HG03378 (cell line): ENCODE measurements at regions not wholly inside any gene's neighbourhood (a gene's known extent, or its start where the extent isn't known, plus 50 kb on each side); places are given as distances from the start of the nearest gene placed in this dataset.

ENCODE experiments used
- ATAC-seq: cut with Tn5 transposase; IDR thresholded peaks from one replicate; pipeline ENCODE4 v1.9.1; 2021; ENCODE audit warnings: mild to moderate bottlenecking, moderate library complexity; ENCODE audit not compliant: unreplicated experiment

DNA sequence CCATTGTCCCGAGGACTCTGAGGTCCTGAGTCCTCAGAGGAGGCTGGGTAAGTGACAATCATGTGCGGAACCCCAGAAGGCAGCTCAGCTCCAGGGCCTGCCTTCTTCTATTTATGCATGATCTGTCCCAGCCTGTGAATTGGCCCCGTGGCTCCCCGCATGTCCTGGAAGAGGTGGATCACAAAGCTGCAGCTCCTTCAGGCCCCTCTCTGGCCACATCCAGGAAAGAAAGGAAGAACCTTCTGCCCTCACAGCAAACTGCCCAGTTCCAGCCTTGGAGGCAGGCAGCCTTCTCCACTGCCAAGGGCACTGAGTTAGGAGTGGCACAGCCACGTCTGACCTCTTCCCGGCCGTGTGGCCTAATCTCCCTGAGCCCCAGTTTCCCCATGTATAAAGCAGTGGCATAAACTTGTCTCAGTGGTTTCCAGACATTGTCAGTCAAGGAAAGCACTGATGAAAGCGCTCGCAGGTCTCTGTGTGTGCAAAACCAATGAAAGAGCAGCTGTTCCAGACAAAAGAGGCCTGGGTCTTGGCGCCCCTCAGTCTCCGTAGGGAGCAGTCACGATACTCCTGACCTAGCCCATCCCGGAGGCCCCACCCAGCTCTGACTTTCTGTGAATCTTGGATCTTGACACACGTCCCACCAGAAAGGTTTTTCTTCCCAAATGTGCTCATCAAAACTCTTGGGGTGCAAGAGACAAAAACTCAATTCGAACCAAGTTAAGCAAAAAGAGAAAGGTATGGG, 497.3 kb downstream of the SHQ1 start:
- no peak for ATAC-seq

DNA sequence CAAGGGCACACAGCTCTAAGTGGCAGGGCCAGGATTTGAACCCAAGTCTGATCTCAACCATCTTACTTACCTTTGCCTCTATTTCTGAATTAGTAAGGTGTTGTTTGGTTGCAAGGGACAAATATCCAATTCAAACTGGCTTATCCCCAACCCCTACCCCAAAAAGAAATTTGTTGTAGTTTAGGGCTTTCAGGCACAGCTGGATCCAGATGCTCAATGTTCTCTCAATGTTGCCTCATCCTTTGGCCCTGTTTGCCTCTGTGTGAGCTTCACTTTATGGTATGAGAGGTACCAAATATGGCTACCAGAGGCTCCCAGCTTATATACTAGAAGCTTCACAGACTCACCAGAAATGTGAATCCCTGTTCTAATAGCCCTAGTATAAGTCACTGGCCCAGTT, 499.9 kb downstream of the SHQ1 start:
- ATAC-seq: no peak

DNA sequence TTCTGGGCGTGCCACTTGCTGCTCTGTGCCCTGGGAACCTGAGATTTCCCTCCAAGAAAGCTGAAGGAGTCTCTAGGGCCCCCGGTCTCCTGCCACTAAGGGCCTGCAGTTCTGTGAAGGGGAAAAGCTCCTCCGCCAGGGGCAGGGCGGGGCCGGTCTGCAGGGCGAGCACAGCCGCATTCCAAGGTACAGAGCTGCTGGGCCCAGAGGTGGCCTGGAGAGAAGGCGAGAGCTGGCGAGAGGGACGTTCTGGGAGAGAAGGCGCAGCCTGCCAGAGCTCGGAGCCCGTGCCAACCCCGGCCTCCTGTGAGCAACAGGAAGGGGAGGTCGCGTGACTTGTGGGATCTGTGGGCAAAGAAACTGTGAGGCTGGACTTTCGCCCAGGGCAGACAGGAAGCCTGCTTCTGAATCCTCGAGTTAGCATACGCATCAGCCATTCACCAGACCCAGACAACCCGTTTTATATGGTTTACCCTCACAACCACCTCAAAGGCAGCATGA, 500.4 kb downstream of the SHQ1 start:
- peak; percentile 74 for ATAC-seq

DNA sequence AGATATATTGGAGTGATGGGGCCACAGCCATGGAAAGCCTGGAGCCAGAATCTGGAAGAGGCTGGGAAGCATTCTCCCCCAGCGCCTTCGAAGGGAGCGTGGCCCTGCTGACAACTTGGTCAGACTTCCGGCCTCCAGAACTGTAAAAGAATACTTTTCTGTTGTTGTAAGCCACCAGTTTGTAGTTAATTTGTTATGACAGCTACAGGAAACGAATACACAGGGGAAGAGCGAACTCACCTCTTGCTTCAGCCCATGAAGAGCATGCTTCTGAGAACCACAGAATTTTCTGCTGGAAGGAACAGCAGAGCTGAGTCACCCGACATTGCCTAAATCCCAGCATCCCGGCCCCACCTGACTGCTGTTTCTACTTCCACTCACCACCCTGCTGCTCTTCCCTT, 501.7 kb downstream of the SHQ1 start:
- ATAC-seq: no peak

DNA sequence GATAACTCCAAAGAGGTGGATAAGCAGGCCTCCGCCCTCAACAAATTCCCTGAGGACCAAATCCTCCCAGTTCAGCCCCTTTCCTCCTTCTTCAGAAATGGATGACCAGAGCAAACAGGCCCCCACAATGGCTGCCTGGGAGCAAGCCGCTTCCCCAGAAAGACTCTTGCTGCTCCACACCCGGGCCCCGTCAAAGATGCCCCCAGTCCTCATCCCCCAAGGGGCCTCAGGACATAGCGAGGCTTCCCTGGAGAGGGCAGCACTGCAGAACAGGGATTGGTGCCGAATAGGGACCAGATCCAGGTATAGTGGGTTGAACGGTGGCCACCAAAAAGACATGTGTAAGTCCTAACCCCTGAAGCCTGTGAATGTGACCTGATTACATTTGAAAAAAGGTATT, 502.3 kb downstream of the SHQ1 start:
- ATAC-seq: no peak

DNA sequence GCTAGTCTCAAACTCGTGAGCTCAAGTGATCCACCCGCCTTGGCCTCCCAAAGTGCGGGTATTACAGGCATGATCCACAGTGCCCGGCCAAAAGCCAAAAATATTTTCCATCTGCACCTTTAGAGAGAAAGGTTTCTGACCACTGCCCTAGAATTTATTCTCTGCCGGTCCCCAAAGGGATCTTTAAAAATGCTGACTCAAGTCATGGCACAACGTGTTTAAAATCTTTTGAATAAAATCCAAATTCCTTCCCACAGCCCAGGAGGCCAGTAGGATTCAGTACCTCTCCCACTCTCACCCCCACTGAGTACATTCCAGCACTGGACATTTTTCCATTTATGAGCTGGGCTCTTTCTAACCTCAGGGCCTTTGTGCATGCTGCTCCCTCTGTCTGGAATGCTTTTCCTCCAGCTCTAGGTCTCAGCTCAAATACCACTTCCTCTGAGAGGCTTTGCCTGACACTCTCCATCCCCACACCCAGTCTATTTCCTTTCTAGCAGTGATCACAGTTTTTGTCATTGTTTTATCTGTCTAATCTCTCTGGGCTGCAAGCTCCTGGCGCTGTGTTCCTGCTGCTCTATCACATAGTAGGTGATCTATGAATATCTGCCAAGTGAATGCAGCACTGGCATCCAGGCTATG, 502.9 kb downstream of the SHQ1 start:
- no peak for ATAC-seq

DNA sequence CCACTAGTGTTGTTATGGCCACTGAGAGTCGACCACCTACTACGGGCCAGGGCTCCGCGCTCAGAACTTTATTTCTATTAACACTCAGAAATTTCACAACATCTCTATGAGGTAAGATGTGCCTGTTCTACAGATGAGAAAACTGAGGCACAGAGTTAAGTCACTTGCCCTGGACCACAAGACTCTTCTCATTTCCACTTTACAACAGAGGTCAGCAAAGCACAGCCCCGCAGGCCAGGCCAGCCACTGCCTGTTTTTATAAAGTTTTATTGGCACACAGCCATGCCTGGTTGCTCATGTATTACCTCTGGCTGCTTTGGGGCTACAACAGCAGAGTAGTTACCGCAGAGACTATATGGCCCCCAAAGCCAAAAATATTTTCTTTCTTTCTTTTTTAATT, 503.6 kb downstream of the SHQ1 start:
- no peak for ATAC-seq

DNA sequence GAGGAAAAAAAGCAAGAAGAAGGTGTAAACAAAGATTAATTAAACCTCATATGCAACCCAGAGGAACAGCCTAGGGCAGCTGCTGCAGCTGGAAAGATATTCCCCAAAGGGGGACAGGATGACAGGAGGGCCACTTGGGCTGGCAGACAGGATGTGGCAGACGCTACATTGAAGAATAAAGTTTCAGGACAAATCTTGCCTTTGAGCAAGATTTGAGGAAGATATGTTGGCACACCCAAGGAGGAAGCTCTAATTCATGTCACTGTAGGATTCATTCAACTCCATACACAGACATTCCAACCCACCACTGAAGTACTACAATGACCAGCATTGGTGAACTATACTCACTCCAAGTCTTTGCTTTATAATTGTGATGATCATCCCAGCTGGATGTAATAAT, 504.0 kb downstream of the SHQ1 start:
- no peak for ATAC-seq

DNA sequence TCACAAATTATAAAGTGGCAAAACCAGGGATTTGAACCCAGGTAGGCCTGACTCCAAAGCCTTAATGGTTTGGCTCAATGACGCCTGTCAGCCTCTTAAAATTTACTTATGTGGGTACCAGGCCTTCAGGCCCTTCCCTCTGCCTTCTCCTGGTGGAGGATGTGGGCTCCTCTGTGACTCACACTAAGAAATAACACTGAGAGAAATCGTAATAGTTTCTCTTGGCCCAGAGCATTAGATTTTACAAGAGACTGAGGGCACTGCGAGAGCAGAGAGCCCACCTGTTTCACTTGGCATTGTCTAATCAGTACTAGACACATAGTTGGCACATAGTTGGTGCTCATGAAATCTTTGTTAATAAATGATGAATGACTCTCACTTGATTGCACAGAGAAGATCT, 505.2 kb downstream of the SHQ1 start:
- no peak for ATAC-seq

DNA sequence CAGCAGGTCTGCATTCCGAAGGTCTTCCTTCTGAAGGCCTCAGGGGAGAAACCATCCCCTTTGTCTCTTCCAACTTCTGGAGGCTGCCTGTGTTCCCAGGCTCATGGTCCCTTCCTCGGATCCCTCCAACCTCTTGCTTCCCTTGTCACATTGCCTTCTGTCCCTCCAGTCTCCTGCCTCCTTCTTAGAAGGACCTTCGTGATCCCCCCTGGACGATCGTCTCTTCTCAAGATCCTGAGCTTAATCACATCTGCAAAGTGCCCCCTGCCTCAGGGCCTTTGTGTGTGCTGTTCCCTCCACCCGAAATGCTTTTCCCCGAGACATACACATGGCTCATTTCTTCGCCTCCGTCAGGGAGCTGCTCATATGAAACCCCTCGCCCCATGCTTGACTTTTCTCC, 505.8 kb downstream of the SHQ1 start:
- ATAC-seq: no peak

DNA sequence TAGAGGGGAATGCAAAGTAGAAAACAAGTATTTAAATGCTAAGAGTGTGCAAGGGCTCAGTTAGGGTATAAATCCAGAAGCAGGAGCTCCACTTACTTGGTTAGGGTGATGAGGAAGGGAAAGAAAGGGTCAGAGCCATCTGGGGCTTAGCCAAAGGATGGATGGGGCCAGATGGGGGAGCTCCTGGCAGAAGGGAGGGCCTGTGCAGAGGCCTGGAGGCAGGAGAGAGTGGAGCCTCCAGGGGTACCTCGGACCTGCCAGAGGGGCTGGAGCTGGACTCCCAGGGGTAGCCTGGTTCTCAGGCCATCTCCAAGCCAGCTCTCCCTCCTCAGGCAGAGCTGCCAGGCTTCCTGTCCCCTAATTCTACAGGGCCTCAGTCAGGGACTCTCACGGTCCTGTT, 506.3 kb downstream of the SHQ1 start:
- ATAC-seq: no peak

DNA sequence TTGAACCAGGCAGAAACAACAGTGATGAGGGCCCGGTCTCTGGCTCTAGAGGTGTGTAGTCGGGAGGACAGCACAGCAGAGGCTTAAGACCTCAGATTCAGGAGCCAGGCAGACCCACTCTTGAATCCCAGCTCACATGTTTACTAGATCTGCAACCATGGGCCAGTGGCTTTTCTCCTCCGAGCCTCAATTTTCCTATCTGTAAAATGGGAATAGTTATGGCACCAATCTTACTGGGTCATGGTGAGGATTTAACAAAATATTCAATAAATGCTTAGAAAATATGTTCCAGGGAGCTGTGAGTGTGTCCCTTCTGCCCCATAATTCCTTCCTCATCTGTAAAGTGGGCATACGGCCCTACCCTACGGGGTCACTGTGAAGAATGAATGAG, 506.9 kb downstream of the SHQ1 start:
- no peak for ATAC-seq

DNA sequence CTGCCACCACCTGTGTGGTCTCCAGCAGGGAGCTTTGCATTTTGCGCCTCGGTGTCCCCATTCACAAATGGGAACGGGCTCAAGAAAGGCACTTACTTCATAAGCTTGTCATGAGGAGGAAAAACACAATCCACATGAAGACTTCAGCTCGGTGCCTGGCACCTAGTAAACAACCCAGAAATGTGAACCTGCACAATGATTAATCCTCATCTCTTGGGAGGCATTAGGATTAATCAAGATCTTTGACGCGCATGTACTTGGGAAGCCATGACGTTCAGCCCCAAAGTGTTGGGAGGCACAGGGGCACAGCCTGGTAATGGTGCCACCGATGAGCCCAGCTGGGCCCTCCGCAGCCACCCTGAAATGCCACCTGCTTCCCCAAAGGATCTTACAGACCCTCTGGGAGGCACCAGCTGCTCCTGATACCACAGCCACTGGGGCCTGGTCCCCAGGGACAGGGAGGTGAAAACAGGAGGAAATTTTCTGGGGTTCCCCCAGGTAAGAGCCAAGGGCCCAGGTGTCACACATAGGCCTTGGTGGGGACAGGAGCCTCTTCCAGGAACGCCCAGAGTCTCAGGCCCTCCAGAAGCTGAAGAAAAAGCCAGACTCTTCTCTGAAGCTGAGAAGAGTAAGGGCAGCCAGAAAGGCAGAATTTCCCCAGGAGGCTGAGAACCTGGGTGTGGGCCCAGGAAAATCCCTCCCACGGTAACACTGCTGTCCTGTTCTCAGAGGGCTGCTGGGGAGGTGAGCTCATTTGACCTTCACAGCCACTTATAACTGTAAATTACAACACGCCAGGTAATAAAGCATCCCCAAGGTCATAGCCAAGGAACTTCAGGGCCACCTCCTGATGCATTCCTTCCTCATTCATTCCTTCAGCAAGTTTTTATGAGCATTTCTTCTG, 507.5 kb downstream of the SHQ1 start:
- no peak for ATAC-seq

DNA sequence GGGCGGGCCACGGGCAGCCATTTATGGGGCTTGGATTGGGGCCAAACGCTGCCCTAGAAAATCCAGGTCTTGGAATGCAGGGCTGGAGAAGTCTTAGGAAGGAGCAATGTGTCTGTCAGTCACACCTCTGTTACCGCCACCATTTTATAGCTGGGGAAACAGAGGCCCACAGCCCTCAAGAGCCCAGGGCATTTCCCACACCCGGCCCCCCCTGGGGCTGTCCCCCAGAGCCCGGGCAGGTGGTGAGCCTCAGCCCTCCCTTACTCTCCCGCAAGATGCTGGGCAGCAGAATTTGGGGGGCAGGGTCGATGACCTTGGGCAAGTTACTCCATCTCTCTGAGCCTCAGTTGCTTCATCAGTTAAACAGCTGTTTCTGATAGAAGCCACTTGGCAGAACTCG, 508.2 kb downstream of the SHQ1 start:
- no peak for ATAC-seq

DNA sequence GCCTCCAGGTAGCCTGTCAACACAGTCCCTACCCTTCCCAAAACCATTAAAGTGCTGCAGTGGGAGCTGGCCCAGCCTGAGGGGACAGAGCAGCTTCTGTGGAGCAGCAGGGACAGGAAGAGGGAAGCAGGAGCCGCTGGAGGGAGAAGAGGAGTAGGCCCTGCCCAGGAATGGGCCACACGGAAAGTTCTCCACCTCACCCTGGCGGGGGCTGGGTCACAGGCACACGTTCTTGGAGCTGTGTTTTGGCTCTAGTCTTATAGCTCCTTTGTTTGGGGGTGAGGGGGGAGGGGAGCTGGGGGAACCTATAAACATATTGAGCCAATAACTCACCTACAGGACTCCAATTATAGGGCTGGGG, 508.6 kb downstream of the SHQ1 start:
- no peak for ATAC-seq

DNA sequence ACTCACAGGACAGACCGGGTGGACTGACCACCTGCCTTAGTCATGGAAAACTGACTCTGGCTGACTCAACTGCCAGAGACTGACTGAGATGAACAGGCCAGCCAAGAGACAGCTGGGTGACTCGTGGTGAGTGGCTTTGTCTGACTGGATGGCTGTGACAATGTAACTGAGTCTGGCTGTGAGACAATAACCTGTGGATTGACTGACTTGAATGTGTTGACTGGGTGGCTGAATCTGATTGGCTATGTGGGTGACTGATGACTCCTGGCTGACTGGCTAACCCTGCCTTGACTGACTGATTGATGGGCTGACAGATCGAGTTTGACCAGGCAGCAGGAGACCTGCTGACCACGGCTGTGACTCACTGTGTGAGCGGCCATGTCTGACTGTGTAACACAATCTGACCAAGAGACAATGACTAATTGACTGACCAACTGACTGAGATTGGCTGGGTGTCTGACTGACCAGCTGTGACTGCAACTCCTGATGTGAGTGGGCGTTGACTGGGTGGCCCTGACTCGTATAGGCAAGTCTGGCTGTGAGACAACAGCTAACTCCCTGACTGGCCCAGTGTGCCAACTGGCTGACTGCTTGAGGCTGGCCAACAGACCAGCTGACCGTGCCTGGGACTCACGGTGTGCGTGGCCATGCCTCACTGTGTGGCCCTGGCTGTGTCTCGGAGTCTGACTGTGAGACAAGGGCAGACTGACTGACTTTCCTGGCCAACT, 509.1 kb downstream of the SHQ1 start:
- no peak for ATAC-seq

DNA sequence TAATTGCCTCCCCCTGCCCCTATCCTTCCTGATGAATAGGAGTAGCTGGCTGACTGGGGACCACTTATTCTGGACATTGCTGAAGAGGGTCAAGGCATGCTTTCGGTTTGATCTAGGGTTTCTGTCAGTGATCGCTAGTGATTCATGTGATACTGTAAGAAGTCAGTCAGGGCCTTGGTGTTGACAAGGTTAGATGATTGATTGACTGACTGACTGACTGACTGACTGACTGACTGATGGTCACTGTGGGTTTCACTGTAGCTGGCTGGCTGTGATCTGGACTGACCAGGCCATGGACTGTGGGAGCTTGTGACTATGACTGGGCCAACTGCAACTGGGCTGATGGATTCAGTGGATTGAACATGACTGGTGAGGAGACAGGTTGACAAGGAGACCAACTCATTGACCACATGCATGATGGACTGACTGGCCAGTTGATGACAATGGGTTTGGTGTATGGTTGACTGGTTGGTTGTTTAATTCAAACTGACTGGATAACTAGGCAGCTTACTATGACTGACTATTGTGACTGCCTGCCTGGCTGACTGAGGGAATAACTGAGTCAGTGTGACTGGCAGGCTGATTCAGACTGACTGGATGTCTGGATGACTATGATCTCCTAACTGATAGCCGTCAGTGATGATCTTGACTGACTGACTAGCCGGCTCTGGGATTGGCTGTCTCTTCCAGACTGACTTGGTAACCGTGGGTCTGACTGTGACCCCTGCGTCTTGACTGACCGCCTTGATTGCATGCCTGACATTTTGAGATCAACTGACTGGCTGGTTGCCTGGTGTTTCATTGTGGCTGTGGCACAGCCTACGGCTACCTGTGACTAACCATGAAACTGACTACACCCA, 509.9 kb downstream of the SHQ1 start:
- ATAC-seq: no peak

DNA sequence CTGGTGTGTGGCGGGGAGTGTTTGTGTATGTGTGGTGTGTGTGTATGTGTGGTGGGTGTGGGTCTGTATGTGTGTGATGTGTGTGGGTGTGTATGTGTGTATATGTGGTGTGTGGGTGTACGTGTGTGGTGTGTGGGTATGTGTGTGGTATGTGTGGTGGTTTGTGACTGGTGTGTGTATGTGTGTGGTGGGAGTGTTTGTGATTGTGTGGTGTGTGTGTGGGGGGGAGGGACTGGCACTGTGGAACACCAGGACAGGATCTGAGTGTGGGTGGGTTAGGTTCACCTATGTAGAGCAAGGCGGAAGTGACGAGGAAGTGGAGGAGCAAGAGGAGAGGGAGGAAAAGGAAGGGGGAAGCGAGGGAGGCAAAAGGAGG, 510.8 kb downstream of the SHQ1 start:
- ATAC-seq: no peak

DNA sequence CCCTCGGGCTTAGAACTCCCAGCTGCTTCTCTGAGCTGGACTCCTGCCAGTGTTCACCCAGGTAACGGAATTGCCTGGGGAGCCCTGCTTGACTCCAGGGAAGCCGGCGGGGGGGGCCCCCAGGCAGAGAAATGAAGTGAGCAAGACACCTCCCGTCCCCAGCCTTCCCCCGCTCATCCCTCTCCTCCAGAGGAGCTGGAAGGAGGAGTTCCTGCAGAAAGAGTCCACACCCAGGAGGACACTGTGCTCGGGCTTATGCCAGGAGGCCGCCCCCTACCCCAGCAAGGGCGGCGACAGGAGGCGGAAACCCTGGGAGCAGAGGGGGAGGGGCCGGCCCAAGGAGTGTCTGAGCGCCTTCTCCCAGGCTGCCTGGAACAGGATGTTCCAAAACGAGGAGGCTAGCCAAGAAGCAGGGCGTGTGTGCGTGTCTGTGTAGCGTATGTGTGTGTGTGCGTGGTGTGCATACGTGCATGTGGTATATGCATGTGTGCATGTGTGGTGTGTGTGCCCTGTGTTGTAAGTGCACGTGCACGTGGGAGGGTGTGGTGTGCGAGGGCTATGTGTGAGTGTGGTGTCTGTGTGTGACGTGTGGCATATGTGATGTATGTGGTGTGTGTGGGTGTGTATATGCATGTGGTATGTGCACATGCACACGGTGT, 511.3 kb downstream of the SHQ1 start:
- no peak for ATAC-seq
